Stimulated activated memory B cell treated with anti-CD40 and anti-IgM and Interleukin-4, amounts not matched to agents 10 μg/mL and 1 μg/mL and 100 μg/mL, for 72 hours (primary cell): ENCODE measurements at regions not wholly inside any gene's neighbourhood (a gene's known extent, or its start where the extent isn't known, plus 50 kb on each side); places are given as distances from the start of the nearest gene placed in this dataset.

Experiments
- ATAC-seq: fragments of 150-1000 bp; cut with Tn5 transposase; 2 replicates; pipeline ENCODE4 v1.10.0; 2021
- H3K27ac Mint-ChIP-seq: one replicate; pipeline ENCODE4 v1.8.0; 2022; ENCODE audit warnings: mild to moderate bottlenecking, mixed read lengths
- H3K27me3 Mint-ChIP-seq: one replicate; pipeline ENCODE4 v1.8.0; 2022; ENCODE audit warnings: mixed read lengths
- H3K36me3 Mint-ChIP-seq: one replicate; pipeline ENCODE4 v1.8.0; 2022; ENCODE audit warnings: mixed read lengths
- H3K4me1 Mint-ChIP-seq: one replicate; pipeline ENCODE4 v1.8.0; 2022; ENCODE audit warnings: mixed read lengths
- H3K4me3 Mint-ChIP-seq: one replicate; pipeline ENCODE4 v1.8.0; 2022; ENCODE audit warnings: mild to moderate bottlenecking, moderate library complexity, mixed read lengths
- H3K9me3 Mint-ChIP-seq: one replicate; pipeline ENCODE4 v1.8.0; 2022; ENCODE audit warnings: mixed read lengths

- no peaks in the 10 kb centered on the region for H3K27me3 Mint-ChIP-seq
- H3K4me3 Mint-ChIP-seq = no peak overlapping the region
- ATAC-seq = no peak
- no peaks in the 10 kb centered on the region for H3K36me3 Mint-ChIP-seq
- H3K4me1 Mint-ChIP-seq = no peaks in the 10 kb centered on the region
- H3K27ac Mint-ChIP-seq = no peak overlapping the region
- peaks cover 11% of the 10 kb centered on the region for H3K9me3 Mint-ChIP-seq
These were observed 329.1 kb upstream of the SOX2 start for GRCh38 chr3:181382656-181383055.

- Mint-ChIP-seq H3K27me3 (no peaks in the 10 kb centered on the region), H3K4me3 (no peak overlapping the region), H3K36me3 (no peaks in the 10 kb centered on the region), H3K9me3 (peaks cover 8% of the 10 kb centered on the region), H3K4me1 (no peaks in the 10 kb centered on the region), H3K27ac (no peak overlapping the region)
- ATAC-seq = no peak
These were observed 332.4 kb upstream of the SOX2 start for GRCh38 chr3:181379278-181379677.

- Mint-ChIP-seq H3K4me1 (no peaks in the 10 kb centered on the region), H3K36me3 (no peaks in the 10 kb centered on the region), H3K4me3 (no peak overlapping the region), H3K27ac (no peak overlapping the region), H3K9me3 (no peaks in the 10 kb centered on the region), H3K27me3 (no peaks in the 10 kb centered on the region)
- no peak for ATAC-seq
These were observed 342.1 kb upstream of the SOX2 start for GRCh38 chr3:181369637-181370036.

GRCh38 chr3:181363231-181363630 lies 348.5 kb upstream of the SOX2 start:
- Mint-ChIP-seq H3K4me1 (no peaks in the 10 kb centered on the region), H3K27ac (no peak overlapping the region), H3K9me3 (peaks cover 3% of the 10 kb centered on the region), H3K27me3 (no peaks in the 10 kb centered on the region), H3K36me3 (no peaks in the 10 kb centered on the region), H3K4me3 (no peak overlapping the region)
- ATAC-seq = no peak

- H3K9me3 Mint-ChIP-seq = peaks cover 3% of the 10 kb centered on the region
- no peak overlapping the region for H3K4me3 Mint-ChIP-seq
- H3K27ac Mint-ChIP-seq = no peak overlapping the region
- no peak for ATAC-seq
- no peaks in the 10 kb centered on the region for H3K27me3 Mint-ChIP-seq
- no peaks in the 10 kb centered on the region for H3K4me1 Mint-ChIP-seq
- no peaks in the 10 kb centered on the region for H3K36me3 Mint-ChIP-seq
These were observed 349.3 kb upstream of the SOX2 start for GRCh38 chr3:181362378-181362777.

- ATAC-seq = no peak
- Mint-ChIP-seq H3K4me3 (no peak overlapping the region), H3K27ac (no peak overlapping the region), H3K27me3 (no peaks in the 10 kb centered on the region), H3K36me3 (no peaks in the 10 kb centered on the region), H3K9me3 (peaks cover 3% of the 10 kb centered on the region), H3K4me1 (no peaks in the 10 kb centered on the region)
These were observed 353.2 kb upstream of the SOX2 start for GRCh38 chr3:181358562-181358961.

- ATAC-seq = no peak
- H3K4me1 Mint-ChIP-seq = no peaks in the 10 kb centered on the region
- H3K36me3 Mint-ChIP-seq = no peaks in the 10 kb centered on the region
- H3K9me3 Mint-ChIP-seq = peaks cover 3% of the 10 kb centered on the region
- H3K4me3 Mint-ChIP-seq = no peak overlapping the region
- no peak overlapping the region for H3K27ac Mint-ChIP-seq
- H3K27me3 Mint-ChIP-seq = no peaks in the 10 kb centered on the region
These were observed 353.7 kb upstream of the SOX2 start for GRCh38 chr3:181358060-181358459.

GRCh38 chr3:181354140-181354539 lies 357.6 kb upstream of the SOX2 start:
- Mint-ChIP-seq H3K27me3 (no peaks in the 10 kb centered on the region), H3K9me3 (no peaks in the 10 kb centered on the region), H3K27ac (no peak overlapping the region), H3K4me3 (no peak overlapping the region), H3K4me1 (no peaks in the 10 kb centered on the region), H3K36me3 (no peaks in the 10 kb centered on the region)
- ATAC-seq = no peak

GRCh38 chr3:181344331-181344730 lies 354.8 kb upstream of the DNAJC19 start:
- peaks cover 3% of the 10 kb centered on the region for H3K9me3 Mint-ChIP-seq
- H3K27ac Mint-ChIP-seq = no peak overlapping the region
- no peaks in the 10 kb centered on the region for H3K27me3 Mint-ChIP-seq
- no peak overlapping the region for H3K4me3 Mint-ChIP-seq
- no peaks in the 10 kb centered on the region for H3K4me1 Mint-ChIP-seq
- no peaks in the 10 kb centered on the region for H3K36me3 Mint-ChIP-seq
- no peak for ATAC-seq

- Mint-ChIP-seq H3K27ac (no peak overlapping the region), H3K4me3 (no peak overlapping the region), H3K36me3 (no peaks in the 10 kb centered on the region), H3K4me1 (no peaks in the 10 kb centered on the region), H3K27me3 (no peaks in the 10 kb centered on the region), H3K9me3 (peaks cover 3% of the 10 kb centered on the region)
- ATAC-seq = no peak
These were observed 347.1 kb upstream of the DNAJC19 start for GRCh38 chr3:181336597-181336996.

- Mint-ChIP-seq H3K36me3 (no peaks in the 10 kb centered on the region), H3K9me3 (no peaks in the 10 kb centered on the region), H3K27ac (no peak overlapping the region), H3K27me3 (no peaks in the 10 kb centered on the region), H3K4me3 (no peak overlapping the region), H3K4me1 (no peaks in the 10 kb centered on the region)
- no peak for ATAC-seq
These were observed 343.9 kb upstream of the DNAJC19 start for GRCh38 chr3:181333394-181333793.

GRCh38 chr3:181330821-181331563 lies 341.5 kb upstream of the DNAJC19 start:
- H3K36me3 Mint-ChIP-seq = no peaks in the 10 kb centered on the region
- no peaks in the 10 kb centered on the region for H3K9me3 Mint-ChIP-seq
- no peaks in the 10 kb centered on the region for H3K4me1 Mint-ChIP-seq
- peaks cover 15% of the 10 kb centered on the region for H3K27me3 Mint-ChIP-seq
- no peak for ATAC-seq
- H3K27ac Mint-ChIP-seq = no peak overlapping the region
- H3K4me3 Mint-ChIP-seq = no peak overlapping the region

GRCh38 chr3:181330257-181330656 lies 340.7 kb upstream of the DNAJC19 start:
- peaks cover 15% of the 10 kb centered on the region for H3K27me3 Mint-ChIP-seq
- no peak for ATAC-seq

GRCh38 chr3:181329024-181329423 lies 339.5 kb upstream of the DNAJC19 start:
- H3K4me1 Mint-ChIP-seq = no peaks in the 10 kb centered on the region
- no peak for ATAC-seq
- peaks cover 15% of the 10 kb centered on the region for H3K27me3 Mint-ChIP-seq
- no peaks in the 10 kb centered on the region for H3K9me3 Mint-ChIP-seq
- H3K27ac Mint-ChIP-seq = no peak overlapping the region
- no peaks in the 10 kb centered on the region for H3K36me3 Mint-ChIP-seq
- no peak overlapping the region for H3K4me3 Mint-ChIP-seq

More at GRCh38 chr3:181330257-181330656, 340.7 kb upstream of the DNAJC19 start:
- Mint-ChIP-seq H3K4me1 (no peaks in the 10 kb centered on the region), H3K36me3 (no peaks in the 10 kb centered on the region), H3K27ac (no peak overlapping the region), H3K4me3 (no peak overlapping the region), H3K9me3 (no peaks in the 10 kb centered on the region)

- Mint-ChIP-seq H3K9me3 (no peaks in the 10 kb centered on the region), H3K4me1 (no peaks in the 10 kb centered on the region), H3K27me3 (peaks cover 15% of the 10 kb centered on the region), H3K4me3 (no peak overlapping the region), H3K27ac (no peak overlapping the region), H3K36me3 (no peaks in the 10 kb centered on the region)
- no peak for ATAC-seq
These were observed 338.8 kb upstream of the DNAJC19 start for GRCh38 chr3:181328346-181328745.

GRCh38 chr3:181327349-181327748 lies 337.8 kb upstream of the DNAJC19 start:
- Mint-ChIP-seq H3K27me3 (peaks cover 21% of the 10 kb centered on the region), H3K9me3 (peaks cover 3% of the 10 kb centered on the region), H3K27ac (no peak overlapping the region), H3K36me3 (peaks cover 1% of the 10 kb centered on the region), H3K4me3 (no peak overlapping the region), H3K4me1 (no peaks in the 10 kb centered on the region)
- no peak for ATAC-seq
